Ammon's horn (tissue), 1 donor: ENCODE measurements at regions not wholly inside any gene's neighbourhood (a gene's known extent, or its start where the extent isn't known, plus 50 kb on each side); places are given as distances from the start of the nearest gene placed in this dataset.
"Not testable (repeated sequence)": the region's sequence is repeated elsewhere in the genome, so short reads cannot be mapped to it uniquely, and the experiment has no call there.

ENCODE experiments used
- DNase-seq: peaks from one replicate; pipeline ENCODE4 v3.0.0-alpha.2; 2016; ENCODE audit warnings: low spot score

GRCh38 chr6:168939041-168939440 lies 314.6 kb downstream of the THBS2 start:
- DNase-seq = no peak

- DNase-seq = no peak
These were observed 315.1 kb downstream of the THBS2 start for GRCh38 chr6:168938546-168938945.

DNA sequence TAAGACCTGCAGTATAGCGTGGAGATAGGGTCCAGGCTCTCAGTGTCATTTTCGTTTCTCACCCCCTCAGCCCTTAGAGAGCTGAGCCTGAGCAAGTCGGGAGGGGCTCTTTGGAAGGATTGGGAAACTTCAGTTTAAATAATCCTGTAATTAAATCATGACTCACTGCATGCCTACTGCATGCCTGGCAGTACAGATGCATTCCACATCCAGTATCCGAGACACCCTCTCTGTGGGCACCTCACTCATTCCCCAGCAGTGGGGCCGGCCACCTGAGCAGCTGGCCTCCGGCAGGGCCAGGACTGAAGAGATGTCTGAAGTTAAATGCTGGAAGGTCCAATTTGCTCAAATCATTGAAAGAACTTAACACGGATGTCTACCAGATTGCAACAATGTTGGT lies 316.6 kb downstream of the THBS2 start:
- no peak for DNase-seq

DNA sequence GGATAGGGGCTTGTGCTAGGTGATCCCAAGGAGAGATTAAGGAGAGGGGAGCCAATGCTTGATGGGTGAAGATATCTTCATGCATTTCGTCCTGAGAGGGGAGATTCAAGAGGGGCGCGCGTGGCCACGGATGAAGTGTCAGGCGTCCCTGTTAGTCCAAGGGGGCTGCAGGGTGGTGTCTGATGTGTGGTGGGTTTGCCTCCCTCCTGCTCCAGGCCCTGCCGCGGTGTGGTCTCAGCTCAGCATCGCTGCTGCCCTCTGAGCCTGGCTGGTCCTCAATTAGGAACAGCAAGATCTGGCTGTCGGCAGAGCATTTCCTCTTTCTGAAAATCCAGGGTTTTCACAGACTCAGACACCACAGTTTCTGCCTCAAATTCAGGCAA lies 318.0 kb downstream of the THBS2 start:
- DNase-seq = no peak

DNA sequence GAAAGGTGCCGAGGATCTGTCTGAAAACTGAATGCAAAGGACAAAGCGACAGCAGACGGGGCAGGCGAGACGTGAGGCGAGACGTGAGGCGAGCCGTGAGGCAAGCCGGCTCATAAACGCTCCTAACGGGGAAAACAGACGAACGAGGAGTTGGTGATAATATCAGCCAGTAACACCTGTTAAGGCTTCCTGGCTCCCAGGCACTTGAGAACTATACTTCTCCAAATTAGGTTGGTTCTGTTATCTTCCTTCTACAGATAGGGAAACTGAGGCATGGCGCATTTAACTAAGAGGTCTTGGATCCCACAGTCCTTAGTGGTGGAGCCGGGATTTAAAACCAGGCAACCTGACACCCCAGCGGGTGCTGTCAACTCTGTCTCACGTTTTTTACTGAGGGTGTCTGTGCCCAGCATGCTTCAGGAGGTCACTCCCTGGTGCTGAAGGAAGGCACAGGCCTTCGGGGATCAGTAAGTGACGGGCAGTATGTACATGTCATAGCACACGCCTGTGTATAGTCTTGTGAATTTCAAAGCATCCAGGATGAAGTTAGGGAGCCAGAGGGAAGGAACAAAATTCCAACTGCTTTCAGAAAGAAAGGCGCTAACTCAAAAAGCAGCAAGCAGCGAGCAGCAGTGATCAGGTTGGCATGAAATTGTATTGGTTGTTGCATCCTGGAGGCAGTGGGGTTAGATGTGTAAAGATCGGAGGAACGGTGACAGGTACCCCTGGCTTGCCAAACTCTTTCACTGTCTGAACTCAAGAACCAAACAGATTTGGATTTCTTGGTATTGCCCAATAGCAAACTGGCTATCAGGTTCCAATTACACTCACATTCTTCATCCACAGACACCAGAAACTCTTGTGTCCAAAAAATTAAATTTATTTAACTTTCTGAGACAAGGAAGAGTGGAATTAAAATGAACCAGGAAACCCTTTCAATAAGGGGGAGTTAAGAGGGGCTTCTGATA lies 318.7 kb downstream of the THBS2 start:
- no peak for DNase-seq

DNA sequence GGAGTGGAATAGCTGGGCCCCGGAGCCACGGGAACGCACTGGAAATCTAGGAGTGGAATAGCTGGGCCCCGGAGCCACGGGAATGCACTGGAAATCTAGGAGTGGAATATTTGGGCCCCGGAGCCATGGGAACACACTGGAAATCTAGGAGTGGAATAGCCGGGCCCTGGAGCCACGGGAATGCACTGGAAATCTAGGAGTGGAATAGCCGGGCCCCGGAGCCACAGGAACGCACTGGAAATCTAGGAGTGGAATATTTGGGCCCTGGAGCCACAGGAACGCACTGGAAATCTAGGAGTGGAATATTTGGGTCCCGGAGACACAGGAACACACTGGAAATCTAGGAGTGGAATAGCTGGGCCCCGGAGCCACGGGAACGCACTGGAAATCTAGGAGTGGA lies 321.5 kb downstream of the THBS2 start:
- DNase-seq = not testable (repeated sequence)

GRCh38 chr6:168931072-168931471 lies 322.6 kb downstream of the THBS2 start:
- not testable (repeated sequence) for DNase-seq

DNA sequence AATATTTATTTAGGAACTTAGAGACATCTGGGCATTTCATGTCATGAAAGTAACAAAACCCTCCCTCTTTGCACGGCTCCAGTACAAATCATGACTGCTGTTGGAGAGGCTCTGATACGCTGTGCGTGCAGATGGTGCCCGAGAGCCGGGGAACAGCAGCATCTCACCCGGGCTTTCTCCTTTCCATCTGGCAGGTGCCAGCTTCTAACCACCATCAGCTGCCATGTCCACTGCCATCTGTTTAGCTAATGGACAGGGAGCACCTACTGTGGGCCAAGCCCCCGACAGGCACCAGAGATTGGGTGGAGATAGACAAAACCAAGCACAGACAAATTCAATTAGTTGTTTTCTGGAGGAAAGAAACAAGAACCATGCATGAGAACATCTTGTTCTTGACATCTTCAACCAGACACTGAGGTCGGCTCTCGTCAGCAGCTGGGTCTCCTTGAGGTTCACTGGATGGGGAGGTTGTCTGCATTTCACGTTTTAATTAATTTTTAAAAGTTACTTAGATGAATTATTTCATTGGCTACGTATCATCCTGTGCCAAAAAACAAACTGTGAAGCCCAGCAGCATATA lies 323.7 kb downstream of the THBS2 start:
- DNase-seq = no peak

- DNase-seq = no peak
These were observed 325.6 kb downstream of the THBS2 start for GRCh38 chr6:168928012-168928411.

- DNase-seq = no peak
These were observed 326.6 kb downstream of the THBS2 start for GRCh38 chr6:168927026-168927425.

- DNase-seq = no peak
These were observed 327.3 kb downstream of the THBS2 start for GRCh38 chr6:168926306-168926705.

GRCh38 chr6:168925671-168926070 lies 328.0 kb downstream of the THBS2 start:
- no peak for DNase-seq

DNA sequence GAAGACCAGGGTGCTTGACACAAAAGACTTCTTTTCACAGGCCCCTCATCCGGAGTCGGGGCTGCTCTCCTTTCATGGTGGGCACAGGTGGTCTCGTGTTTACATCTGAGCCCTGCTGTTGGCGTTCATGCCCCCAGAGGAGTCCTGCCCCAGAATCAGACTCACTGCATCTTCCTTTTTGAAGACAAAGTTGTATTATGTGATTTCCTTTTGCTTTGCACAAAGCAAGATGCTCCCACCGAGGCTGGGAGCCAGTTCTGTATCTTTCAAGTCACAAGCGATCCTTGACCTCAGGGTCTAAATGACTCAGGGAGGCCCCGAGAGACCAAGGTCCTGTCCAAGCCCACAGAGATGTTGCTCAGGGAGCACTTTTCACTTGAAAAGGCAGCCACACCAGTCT lies 330.5 kb downstream of the THBS2 start:
- DNase-seq = no peak

- DNase-seq = no peak
These were observed 331.2 kb downstream of the THBS2 start for GRCh38 chr6:168922436-168922835.

DNA sequence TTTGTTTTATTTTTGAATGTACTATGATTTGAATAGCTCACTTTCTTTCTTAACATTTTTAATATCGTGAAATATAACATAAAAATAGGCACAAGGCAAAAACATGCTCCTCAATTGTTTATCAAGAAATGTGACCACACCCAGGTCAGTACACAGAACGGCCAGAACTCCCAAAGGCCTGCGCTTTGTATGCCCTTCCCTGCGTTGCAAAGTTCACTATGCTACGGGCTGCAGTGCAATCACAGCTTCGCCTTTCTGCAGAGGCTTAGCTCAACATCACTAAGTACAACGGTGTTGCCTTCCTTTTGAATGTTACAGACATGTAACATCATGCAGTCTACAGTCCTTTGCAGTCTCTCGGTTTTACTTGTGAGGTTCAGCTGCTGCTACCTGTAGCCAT lies 333.4 kb downstream of the THBS2 start:
- no peak for DNase-seq

DNA sequence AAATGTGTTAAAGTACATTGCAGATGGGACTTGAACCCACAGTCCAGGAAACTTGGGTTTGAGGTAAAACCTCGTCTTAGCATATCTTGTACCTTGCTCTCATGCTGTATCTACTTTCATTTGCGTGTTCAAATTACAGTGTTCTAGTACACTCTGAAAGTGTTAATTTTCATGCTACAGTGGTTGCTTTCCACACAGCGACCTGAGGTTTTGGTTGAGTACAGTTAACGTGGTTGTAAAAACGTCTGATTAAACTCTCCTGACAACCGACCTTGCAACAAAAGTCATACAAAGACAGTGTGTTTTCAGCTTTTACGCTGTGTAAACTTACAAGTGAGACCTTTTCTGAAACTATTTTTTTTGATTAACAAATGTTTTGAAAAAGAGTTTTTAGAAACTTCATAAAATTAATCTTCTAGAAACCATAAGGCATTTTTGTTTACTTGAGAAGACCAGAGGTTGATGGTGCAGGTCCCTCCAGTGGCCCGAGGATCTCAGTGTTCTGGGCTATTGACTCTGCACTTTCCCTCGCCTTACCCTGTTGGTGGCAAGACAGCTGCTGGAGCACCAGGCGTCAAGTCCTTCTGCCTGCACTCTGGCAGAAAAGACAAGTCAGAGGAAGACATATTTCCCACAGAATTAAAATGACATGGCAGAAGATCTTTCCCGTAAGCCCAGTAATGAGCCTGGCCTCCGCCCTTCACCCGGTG lies 334.0 kb downstream of the THBS2 start:
- no peak for DNase-seq

DNA sequence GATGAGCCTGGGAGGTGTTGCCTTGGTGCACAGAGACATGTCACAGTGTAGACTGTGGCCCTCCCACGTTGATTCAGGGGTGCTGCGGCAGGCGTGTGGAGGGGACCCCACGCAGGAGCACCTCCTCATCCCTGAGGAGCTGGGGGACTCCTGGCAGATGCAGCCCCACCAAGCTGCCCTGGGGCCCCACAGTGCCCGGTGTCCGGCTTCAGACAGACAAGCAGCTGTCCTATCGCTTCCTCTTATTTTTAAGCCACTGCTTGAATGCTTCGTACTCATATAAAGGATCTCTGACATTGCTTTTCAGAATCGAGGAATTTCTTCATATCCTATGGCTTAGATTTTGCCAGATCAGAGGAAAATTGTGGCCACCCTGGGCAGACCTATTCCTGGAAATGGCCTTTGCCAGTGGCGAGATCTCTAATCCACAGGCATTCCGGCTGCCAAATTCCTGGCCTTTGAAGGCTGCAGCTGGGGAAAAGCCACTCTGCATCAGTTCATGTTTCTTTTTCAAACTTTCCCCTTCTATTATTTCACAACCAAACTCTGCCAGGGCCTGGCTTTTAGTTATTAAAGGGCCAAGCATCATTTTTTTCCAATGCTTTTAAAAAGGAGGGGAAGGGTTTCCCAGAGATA lies 337.0 kb downstream of the THBS2 start:
- DNase-seq = no peak

DNA sequence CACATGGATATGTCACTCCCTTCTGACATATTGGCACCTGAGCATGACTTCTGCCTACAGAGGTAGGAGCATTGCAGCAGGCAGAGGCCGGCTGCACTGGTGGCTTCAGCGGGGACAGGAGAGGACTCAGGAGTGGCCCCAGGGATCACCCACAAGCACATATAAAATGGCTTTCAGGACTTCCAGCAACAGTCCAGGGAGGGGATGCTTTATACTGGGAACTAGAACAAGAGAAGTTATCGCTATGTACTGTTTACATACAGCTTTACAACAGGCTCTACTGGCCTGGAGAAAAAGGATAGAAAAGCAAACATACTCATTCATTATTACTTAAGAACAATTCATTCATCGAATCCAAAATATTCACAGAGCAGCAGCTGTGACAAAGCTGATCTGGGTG lies 337.8 kb downstream of the THBS2 start:
- no peak for DNase-seq

GRCh38 chr6:168915242-168915641 lies 338.4 kb downstream of the THBS2 start:
- no peak for DNase-seq

DNA sequence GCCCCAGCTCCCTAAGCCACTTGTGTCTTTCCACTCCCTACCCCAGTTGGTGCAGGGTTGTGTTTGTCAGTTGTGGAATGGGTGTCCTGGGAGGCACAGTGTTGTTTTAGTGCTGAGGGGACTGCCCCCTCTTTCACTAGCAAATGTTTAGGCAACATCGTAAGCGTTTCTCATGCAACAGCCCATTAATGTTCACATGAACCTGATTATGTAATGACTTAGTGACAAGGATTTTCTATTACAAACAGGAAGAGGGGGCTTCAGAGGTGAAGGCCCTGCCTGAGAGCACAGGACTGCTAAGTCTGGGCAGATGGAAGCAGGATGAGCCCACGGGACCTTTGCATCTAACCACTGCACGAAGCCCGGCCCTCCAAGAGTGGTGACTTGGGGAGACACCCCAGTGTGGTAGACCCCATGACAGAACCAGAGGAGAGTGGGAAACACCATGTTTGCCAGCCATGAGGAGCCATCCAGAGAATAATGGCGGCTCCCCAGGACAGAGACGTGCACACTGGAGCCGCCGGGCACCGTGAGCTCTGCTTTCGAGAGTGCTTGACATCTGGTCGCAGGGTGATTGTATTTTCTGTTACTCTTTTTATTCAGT lies 339.7 kb downstream of the THBS2 start:
- no peak for DNase-seq

- not testable (repeated sequence) for DNase-seq
These were observed 340.3 kb downstream of the THBS2 start for GRCh38 chr6:168913231-168913865.

GRCh38 chr6:168909288-168909687 lies 344.4 kb downstream of the THBS2 start:
- DNase-seq = no peak
